ENCODE measurements at regions not wholly inside any gene's neighbourhood (a gene's known extent, or its start where the extent isn't known, plus 50 kb on each side); places are given as distances from the start of the nearest gene placed in this dataset.

DNA sequence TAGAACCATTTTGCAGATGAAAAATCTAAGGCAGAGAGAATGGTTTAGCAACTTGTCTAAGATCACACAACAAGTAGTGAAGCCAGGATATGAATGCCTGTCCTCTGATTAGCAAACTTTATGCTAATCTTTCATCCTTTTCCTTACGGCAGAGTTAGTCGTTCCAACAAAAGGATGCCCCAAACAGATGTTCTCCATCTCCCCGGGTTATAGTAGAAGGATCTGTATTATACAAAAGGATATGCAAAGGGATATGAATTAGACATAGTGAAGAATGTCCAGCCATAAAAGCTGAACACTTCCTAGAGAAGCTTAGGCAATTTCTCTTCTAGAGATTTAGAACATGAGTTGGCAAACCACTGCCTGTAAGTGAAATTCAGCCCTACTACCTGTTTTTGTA is 291.6 kb upstream of the DUSP10 start:
- no peak overlapping the region for H3K9ac ChIP-seq (ENCODE audit: low read length in 5 of 5)
- H3K27ac ChIP-seq (ENCODE audit: low read depth, low read length), result no peak overlapping the region
- no peaks in the 10 kb centered on the region for H3K4me1 ChIP-seq (ENCODE audit: control insufficient read depth in 5 of 5, insufficient read depth in 5 of 5, low read length in 5 of 5)
- no peaks in the 10 kb centered on the region for H3K27me3 ChIP-seq (ENCODE audit: control insufficient read depth in 5 of 5, insufficient read depth in 4 of 5, low read length in 5 of 5)
- no peaks in the 10 kb centered on the region for H3K36me3 ChIP-seq (ENCODE audit: control insufficient read depth in 5 of 5, insufficient read depth in 5 of 5, low read length in 5 of 5)
- H3K4me3 ChIP-seq (ENCODE audit: low read depth in 1 of 5, low read length in 5 of 5), result no peak overlapping the region
- H3K9me3 ChIP-seq (ENCODE audit: control insufficient read depth in 5 of 5, low read length in 5 of 5), result no peaks in the 10 kb centered on the region

DNA sequence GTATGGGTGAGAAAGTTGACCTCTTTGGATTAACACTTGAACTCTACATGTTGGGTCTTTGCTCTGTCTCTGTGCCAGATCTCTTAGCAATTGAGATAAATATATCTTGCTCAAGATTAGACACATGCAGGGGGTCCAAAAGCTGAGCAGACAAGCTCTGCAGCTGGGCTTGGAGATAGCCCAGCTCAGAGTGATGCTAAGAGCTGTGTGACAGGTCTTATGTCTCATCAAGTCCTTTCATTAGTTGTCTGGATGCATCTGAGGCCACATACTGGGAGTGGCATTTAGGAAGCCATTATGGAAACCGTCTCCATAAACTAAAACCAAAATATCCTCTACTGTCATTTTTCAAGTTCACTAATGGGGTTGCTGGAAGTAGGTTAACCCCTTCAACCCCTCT is 289.4 kb upstream of the DUSP10 start:
- Histone ChIP-seq H3K4me3 (ENCODE audit: low read depth in 1 of 5, low read length in 5 of 5) (no peak overlapping the region), H3K9me3 (ENCODE audit: control insufficient read depth in 5 of 5, low read length in 5 of 5) (no peaks in the 10 kb centered on the region), H3K27me3 (ENCODE audit: control insufficient read depth in 5 of 5, insufficient read depth in 4 of 5, low read length in 5 of 5) (no peaks in the 10 kb centered on the region), H3K27ac (ENCODE audit: low read depth, low read length) (no peak overlapping the region), H3K36me3 (ENCODE audit: control insufficient read depth in 5 of 5, insufficient read depth in 5 of 5, low read length in 5 of 5) (no peaks in the 10 kb centered on the region), H3K4me1 (ENCODE audit: control insufficient read depth in 5 of 5, insufficient read depth in 5 of 5, low read length in 5 of 5) (peaks cover 0 to 2% (median 0%) of the 10 kb centered on the region in 5 donors), H3K9ac (ENCODE audit: low read length in 5 of 5) (no peak overlapping the region)

DNA sequence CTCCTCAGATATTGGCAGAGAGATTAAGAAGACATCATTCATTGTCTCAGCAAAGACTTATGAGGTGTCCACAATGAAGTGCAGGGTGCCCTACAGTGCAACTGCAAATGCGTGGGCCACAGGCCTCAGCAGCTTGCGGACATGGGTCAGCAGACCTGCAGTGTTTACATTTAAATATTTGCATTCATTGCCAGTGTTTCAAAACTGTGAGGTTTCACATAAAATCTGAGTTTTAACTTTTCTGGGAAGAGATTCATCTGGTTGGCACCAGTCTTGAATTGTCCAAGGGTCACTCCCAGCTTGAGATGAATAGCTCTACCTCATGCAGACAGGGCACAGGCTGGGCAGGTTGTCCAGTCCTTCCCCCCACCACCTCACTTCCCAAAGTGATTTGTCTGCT is 286.8 kb upstream of the DUSP10 start:
- Histone ChIP-seq H3K36me3 (ENCODE audit: control insufficient read depth in 5 of 5, insufficient read depth in 5 of 5, low read length in 5 of 5) (no peaks in the 10 kb centered on the region), H3K9ac (ENCODE audit: low read length in 5 of 5) (no peak overlapping the region), H3K27me3 (ENCODE audit: control insufficient read depth in 5 of 5, insufficient read depth in 4 of 5, low read length in 5 of 5) (no peaks in the 10 kb centered on the region), H3K27ac (ENCODE audit: low read depth, low read length) (no peak overlapping the region), H3K4me1 (ENCODE audit: control insufficient read depth in 5 of 5, insufficient read depth in 5 of 5, low read length in 5 of 5) (peaks cover 0 to 3% (median 0%) of the 10 kb centered on the region in 5 donors), H3K9me3 (ENCODE audit: control insufficient read depth in 5 of 5, low read length in 5 of 5) (no peaks in the 10 kb centered on the region), H3K4me3 (ENCODE audit: low read depth in 1 of 5, low read length in 5 of 5) (no peak overlapping the region)

DNA sequence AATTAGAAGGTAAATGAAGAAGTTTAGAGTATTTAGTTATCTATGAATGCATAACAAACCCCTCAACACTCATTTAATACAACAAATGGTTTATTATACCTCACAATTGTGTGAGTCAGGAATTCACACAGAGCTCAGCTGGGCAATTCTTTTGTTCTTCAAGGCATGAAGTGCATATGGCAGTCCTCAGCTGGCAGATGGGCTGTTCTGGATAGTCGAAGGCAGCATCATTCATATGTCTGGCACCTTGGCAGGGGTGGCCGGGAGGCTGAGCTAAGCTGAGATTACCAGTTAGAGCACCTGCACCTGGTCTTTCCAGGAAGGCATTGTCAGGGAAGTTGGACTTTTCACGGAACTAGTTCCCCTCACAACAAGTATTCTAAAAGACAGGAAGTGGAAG is 286.2 kb upstream of the DUSP10 start:
- Histone ChIP-seq H3K4me1 (ENCODE audit: control insufficient read depth in 5 of 5, insufficient read depth in 5 of 5, low read length in 5 of 5) (peaks cover 0 to 3% (median 0%) of the 10 kb centered on the region in 5 donors), H3K4me3 (ENCODE audit: low read depth in 1 of 5, low read length in 5 of 5) (no peak overlapping the region), H3K27ac (ENCODE audit: low read depth, low read length) (no peak overlapping the region), H3K36me3 (ENCODE audit: control insufficient read depth in 5 of 5, insufficient read depth in 5 of 5, low read length in 5 of 5) (no peaks in the 10 kb centered on the region), H3K27me3 (ENCODE audit: control insufficient read depth in 5 of 5, insufficient read depth in 4 of 5, low read length in 5 of 5) (no peaks in the 10 kb centered on the region), H3K9ac (ENCODE audit: low read length in 5 of 5) (no peak overlapping the region), H3K9me3 (ENCODE audit: control insufficient read depth in 5 of 5, low read length in 5 of 5) (no peaks in the 10 kb centered on the region)

DNA sequence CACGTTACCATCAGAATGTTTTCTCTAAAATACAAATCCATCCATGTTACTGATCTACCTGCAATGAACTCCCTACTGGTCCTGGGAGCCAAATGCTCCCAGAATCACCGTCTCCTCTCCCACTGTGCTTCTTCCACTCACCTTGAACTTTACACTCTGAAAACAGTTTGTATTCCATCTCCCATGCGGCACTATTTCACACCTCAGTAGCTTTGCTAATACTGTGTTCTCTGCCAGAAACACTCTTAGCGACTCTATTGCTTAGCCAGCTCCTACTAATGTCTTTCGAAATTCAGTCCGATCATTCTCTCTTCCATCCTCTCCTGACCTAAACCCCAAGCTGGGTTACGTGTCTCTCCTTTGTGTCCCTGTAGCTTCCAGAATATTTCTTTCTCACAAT is 284.4 kb upstream of the DUSP10 start:
- H3K4me3 ChIP-seq (ENCODE audit: low read depth in 1 of 5, low read length in 5 of 5), result no peak overlapping the region
- H3K9ac ChIP-seq (ENCODE audit: low read length in 5 of 5), result no peak overlapping the region

DNA sequence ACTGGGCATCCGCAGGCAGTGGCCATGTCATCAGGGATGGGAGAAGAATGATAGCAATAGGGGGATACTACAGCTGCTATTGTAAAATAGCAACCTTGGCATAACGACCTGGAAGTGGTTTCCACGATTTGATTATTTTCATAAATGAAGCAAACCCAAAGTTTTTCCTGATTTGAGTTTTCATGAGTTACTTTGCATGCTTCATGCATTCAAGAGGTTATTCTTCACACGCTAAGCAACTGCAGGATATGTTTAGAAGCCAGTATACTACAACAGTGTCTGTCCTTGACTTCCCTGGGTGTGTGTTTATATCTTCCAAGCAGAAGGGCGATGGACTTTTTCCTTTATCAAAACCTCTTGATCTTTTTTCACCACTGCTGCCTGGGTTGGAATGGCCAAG is 281.1 kb upstream of the DUSP10 start:
- Histone ChIP-seq H3K9ac (ENCODE audit: low read length in 5 of 5) (no peak overlapping the region), H3K4me3 (ENCODE audit: low read depth in 1 of 5, low read length in 5 of 5) (no peak overlapping the region), H3K36me3 (ENCODE audit: control insufficient read depth in 5 of 5, insufficient read depth in 5 of 5, low read length in 5 of 5) (no peaks in the 10 kb centered on the region), H3K27ac (ENCODE audit: low read depth, low read length) (no peak overlapping the region), H3K27me3 (ENCODE audit: control insufficient read depth in 5 of 5, insufficient read depth in 4 of 5, low read length in 5 of 5) (no peaks in the 10 kb centered on the region), H3K4me1 (ENCODE audit: control insufficient read depth in 5 of 5, insufficient read depth in 5 of 5, low read length in 5 of 5) (peaks cover 0 to 3% (median 0%) of the 10 kb centered on the region in 5 donors), H3K9me3 (ENCODE audit: control insufficient read depth in 5 of 5, low read length in 5 of 5) (no peaks in the 10 kb centered on the region)

More for the DNA sequence above, 284.4 kb upstream of the DUSP10 start:
- H3K27ac ChIP-seq (ENCODE audit: low read depth, low read length), result no peak overlapping the region
- H3K9me3 ChIP-seq (ENCODE audit: control insufficient read depth in 5 of 5, low read length in 5 of 5), result no peaks in the 10 kb centered on the region
- H3K27me3 ChIP-seq (ENCODE audit: control insufficient read depth in 5 of 5, insufficient read depth in 4 of 5, low read length in 5 of 5), result no peaks in the 10 kb centered on the region
- H3K36me3 ChIP-seq (ENCODE audit: control insufficient read depth in 5 of 5, insufficient read depth in 5 of 5, low read length in 5 of 5), result no peaks in the 10 kb centered on the region
- H3K4me1 ChIP-seq (ENCODE audit: control insufficient read depth in 5 of 5, insufficient read depth in 5 of 5, low read length in 5 of 5), result peaks cover 0 to 3% (median 0%) of the 10 kb centered on the region in 5 donors

DNA sequence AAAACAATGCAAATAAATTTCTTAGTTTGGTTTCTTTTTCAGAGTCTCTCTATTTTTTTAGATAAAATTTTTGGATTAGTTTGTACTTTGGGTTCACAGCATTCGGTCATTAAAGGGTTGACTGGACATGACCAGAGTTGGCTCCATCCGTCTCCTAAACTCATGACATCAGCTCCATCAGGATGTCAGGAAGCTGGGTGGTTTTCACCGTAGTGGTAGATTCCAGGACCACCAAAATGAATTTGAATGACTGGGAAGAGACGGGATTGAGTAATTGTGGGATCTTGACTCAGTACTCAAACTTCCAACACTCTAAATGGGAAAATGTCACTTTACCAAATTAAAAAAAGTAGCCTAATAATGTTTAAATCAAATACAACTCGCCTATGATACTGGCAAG is 279.2 kb upstream of the DUSP10 start:
- H3K4me3 ChIP-seq (ENCODE audit: low read depth in 1 of 5, low read length in 5 of 5), result no peak overlapping the region
- no peak overlapping the region for H3K27ac ChIP-seq (ENCODE audit: low read depth, low read length)
- no peaks in the 10 kb centered on the region for H3K36me3 ChIP-seq (ENCODE audit: control insufficient read depth in 5 of 5, insufficient read depth in 5 of 5, low read length in 5 of 5)
- no peaks in the 10 kb centered on the region for H3K9me3 ChIP-seq (ENCODE audit: control insufficient read depth in 5 of 5, low read length in 5 of 5)
- H3K4me1 ChIP-seq (ENCODE audit: control insufficient read depth in 5 of 5, insufficient read depth in 5 of 5, low read length in 5 of 5), result peaks cover 0 to 6% (median 0%) of the 10 kb centered on the region in 5 donors
- no peaks in the 10 kb centered on the region for H3K27me3 ChIP-seq (ENCODE audit: control insufficient read depth in 5 of 5, insufficient read depth in 4 of 5, low read length in 5 of 5)
- H3K9ac ChIP-seq (ENCODE audit: low read length in 5 of 5), result no peak overlapping the region

DNA sequence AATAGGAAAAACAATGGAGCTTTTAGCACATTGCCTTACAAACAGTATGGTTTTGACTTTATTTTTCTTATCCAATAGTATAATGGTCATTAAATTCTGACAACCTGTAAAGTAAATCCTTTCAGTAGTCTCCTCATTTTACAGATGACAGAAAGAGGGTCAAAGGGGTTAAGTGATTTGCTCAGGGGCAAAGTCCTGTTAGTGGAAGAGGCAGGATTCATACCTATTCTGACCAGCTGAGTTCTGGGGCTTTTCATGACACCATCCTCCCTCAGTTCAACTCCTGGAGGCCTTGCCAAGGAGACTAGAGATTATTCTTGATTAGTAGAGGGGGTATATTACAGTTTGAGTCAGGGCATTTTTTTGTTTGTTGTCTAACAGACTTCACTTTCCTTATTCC is 278.7 kb upstream of the DUSP10 start:
- Histone ChIP-seq H3K4me1 (ENCODE audit: control insufficient read depth in 5 of 5, insufficient read depth in 5 of 5, low read length in 5 of 5) (peaks cover 0 to 10% (median 0%) of the 10 kb centered on the region in 5 donors), H3K27me3 (ENCODE audit: control insufficient read depth in 5 of 5, insufficient read depth in 4 of 5, low read length in 5 of 5) (no peaks in the 10 kb centered on the region), H3K27ac (ENCODE audit: low read depth, low read length) (no peak overlapping the region), H3K4me3 (ENCODE audit: low read depth in 1 of 5, low read length in 5 of 5) (no peak overlapping the region), H3K9ac (ENCODE audit: low read length in 5 of 5) (no peak overlapping the region), H3K36me3 (ENCODE audit: control insufficient read depth in 5 of 5, insufficient read depth in 5 of 5, low read length in 5 of 5) (no peaks in the 10 kb centered on the region), H3K9me3 (ENCODE audit: control insufficient read depth in 5 of 5, low read length in 5 of 5) (no peaks in the 10 kb centered on the region)

DNA sequence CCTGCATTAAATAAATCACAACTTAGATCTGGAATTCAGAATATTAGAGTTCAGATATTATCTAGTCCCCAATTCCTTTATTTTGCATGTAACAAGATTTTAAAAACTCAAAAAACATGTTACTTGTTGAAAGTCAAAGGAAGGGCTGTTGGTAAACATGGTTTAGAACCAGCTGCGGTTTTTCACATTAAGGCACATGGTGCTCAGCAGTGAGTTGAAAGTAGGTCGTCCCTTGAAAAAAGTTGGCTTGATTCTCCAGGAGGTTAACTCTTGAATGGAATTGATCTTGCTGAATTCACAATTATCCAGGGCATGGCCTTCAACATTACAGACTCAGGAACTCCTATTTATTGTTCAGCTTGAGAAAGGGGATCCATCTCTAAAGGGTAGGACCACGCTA is 277.1 kb upstream of the DUSP10 start:
- Histone ChIP-seq H3K4me1 (ENCODE audit: control insufficient read depth in 5 of 5, insufficient read depth in 5 of 5, low read length in 5 of 5) (peaks cover 0 to 11% (median 0%) of the 10 kb centered on the region in 5 donors), H3K27me3 (ENCODE audit: control insufficient read depth in 5 of 5, insufficient read depth in 4 of 5, low read length in 5 of 5) (no peaks in the 10 kb centered on the region), H3K9me3 (ENCODE audit: control insufficient read depth in 5 of 5, low read length in 5 of 5) (no peaks in the 10 kb centered on the region), H3K36me3 (ENCODE audit: control insufficient read depth in 5 of 5, insufficient read depth in 5 of 5, low read length in 5 of 5) (no peaks in the 10 kb centered on the region), H3K27ac (ENCODE audit: low read depth, low read length) (no peak overlapping the region), H3K4me3 (ENCODE audit: low read depth in 1 of 5, low read length in 5 of 5) (no peak overlapping the region), H3K9ac (ENCODE audit: low read length in 5 of 5) (no peak overlapping the region)

DNA sequence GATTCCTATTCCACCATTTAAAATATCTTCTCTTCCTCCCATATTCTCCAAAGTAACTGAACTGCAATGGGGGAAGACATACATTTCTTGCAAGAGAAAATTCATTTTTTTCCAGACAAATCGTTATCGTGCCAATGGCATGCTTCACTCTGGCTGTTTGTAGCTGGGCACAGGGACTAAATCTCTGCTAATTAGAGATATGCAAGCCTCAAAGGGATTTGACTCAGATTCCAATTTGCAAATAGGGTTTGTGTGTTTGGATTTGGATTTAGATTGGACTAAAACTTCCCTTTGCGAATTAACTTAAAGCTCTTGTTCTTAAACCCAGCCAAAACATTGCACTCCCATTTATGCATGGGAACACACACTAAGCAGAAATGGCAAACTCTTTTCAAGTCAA is 276.2 kb upstream of the DUSP10 start:
- Histone ChIP-seq H3K9me3 (ENCODE audit: control insufficient read depth in 5 of 5, low read length in 5 of 5) (no peaks in the 10 kb centered on the region), H3K9ac (ENCODE audit: low read length in 5 of 5) (no peak overlapping the region), H3K4me3 (ENCODE audit: low read depth in 1 of 5, low read length in 5 of 5) (no peak overlapping the region), H3K27me3 (ENCODE audit: control insufficient read depth in 5 of 5, insufficient read depth in 4 of 5, low read length in 5 of 5) (no peaks in the 10 kb centered on the region), H3K36me3 (ENCODE audit: control insufficient read depth in 5 of 5, insufficient read depth in 5 of 5, low read length in 5 of 5) (no peaks in the 10 kb centered on the region), H3K4me1 (ENCODE audit: control insufficient read depth in 5 of 5, insufficient read depth in 5 of 5, low read length in 5 of 5) (peaks cover 0 to 11% (median 0%) of the 10 kb centered on the region in 5 donors), H3K27ac (ENCODE audit: low read depth, low read length) (no peak overlapping the region)

DNA sequence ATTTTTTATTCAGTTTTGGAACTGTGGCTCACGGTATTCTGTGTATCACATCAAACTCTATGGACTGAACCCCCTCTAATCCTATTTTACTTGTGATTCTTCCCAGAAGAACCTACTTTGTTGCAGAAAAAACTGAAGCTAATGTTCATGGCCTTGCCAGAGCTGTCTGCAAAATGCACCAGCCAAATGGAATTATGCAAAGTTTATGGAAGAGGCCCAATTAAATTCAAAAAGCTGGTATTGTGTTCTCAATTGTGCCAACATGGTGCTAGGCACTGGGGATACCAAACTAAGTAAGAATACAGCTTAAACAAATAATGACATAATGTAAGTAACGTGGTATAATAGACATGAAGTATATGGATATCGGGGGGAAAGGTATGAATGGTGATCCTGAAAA is 273.8 kb upstream of the DUSP10 start:
- Histone ChIP-seq H3K9ac (ENCODE audit: low read length in 5 of 5) (no peak overlapping the region), H3K27ac (ENCODE audit: low read depth, low read length) (no peak overlapping the region), H3K36me3 (ENCODE audit: control insufficient read depth in 5 of 5, insufficient read depth in 5 of 5, low read length in 5 of 5) (no peaks in the 10 kb centered on the region), H3K27me3 (ENCODE audit: control insufficient read depth in 5 of 5, insufficient read depth in 4 of 5, low read length in 5 of 5) (no peaks in the 10 kb centered on the region), H3K9me3 (ENCODE audit: control insufficient read depth in 5 of 5, low read length in 5 of 5) (peaks cover 0 to 4% (median 3%) of the 10 kb centered on the region in 5 donors), H3K4me3 (ENCODE audit: low read depth in 1 of 5, low read length in 5 of 5) (no peak overlapping the region), H3K4me1 (ENCODE audit: control insufficient read depth in 5 of 5, insufficient read depth in 5 of 5, low read length in 5 of 5) (peaks cover 0 to 11% (median 0%) of the 10 kb centered on the region in 5 donors)
